ENCODE measurements at regions not wholly inside any gene's neighbourhood (a gene's known extent, or its start where the extent isn't known, plus 50 kb on each side); places are given as distances from the start of the nearest gene placed in this dataset.
"Not testable (repeated sequence)": the region's sequence is repeated elsewhere in the genome, so short reads cannot be mapped to it uniquely, and the experiment has no call there.

GRCh38 chr6:94785514-94785913, 791.8 kb upstream of the MANEA start:
- Histone ChIP-seq H3K27ac (no peak overlapping the region), H3K36me3 (no peaks in the 10 kb centered on the region), H3K27me3 (no peaks in the 10 kb centered on the region)

DNA sequence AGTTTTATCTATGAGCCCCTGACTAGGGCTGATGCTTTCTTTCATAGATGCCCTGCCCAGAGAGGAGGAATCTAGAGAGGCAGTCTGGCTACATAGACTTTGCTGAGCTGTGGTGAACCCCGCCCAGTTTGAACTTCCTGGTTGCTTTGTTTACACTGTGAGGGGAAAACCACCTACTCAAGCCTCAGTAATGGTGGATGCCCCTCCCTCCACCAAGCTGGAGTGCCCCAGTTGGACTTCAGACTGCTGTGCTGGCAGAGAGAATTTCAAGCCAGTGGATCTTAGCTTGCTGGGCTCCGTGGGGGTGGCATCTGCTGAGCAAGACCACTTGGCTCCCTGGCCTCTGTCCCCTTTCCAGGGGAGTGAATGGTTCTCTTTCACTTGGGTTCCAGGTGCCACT, 792.3 kb upstream of the MANEA start:
- not testable (repeated sequence) for H3K36me3 ChIP-seq, H3K4me1 ChIP-seq, H3K9me3 ChIP-seq, H3K27ac ChIP-seq, H3K27me3 ChIP-seq
- DNase-seq, result peak in 2 of 3 donors; percentile 67 to 76
- H3K4me3 ChIP-seq, result peak overlapping the region in 1 of 4 donors; percentile 5

More at GRCh38 chr6:94785514-94785913, 791.8 kb upstream of the MANEA start:
- DNase-seq, result no peak
- Histone ChIP-seq H3K9me3 (no peaks in the 10 kb centered on the region), H3K4me1 (peaks cover 0 to 3% (median 0%) of the 10 kb centered on the region in 4 donors), H3K4me3 (no peak overlapping the region)
- no peak for TF ChIP-seq POLR2A (IDR thresholded peaks at IDR 0.05)
- no peak for TF ChIP-seq CTCF (IDR thresholded peaks at IDR 0.05)

- no peak overlapping the region for H3K4me3 ChIP-seq
- H3K36me3 ChIP-seq, result no peaks in the 10 kb centered on the region
- H3K4me1 ChIP-seq, result no peaks in the 10 kb centered on the region
- no peaks in the 10 kb centered on the region for H3K9me3 ChIP-seq
- TF ChIP-seq CTCF (IDR thresholded peaks at IDR 0.05) (no peak), POLR2A (IDR thresholded peaks at IDR 0.05) (no peak)
- DNase-seq, result no peak
- no peak overlapping the region for H3K27ac ChIP-seq
- no peaks in the 10 kb centered on the region for H3K27me3 ChIP-seq
Measured at GRCh38 chr6:94769197-94769596, 808.1 kb upstream of the MANEA start.

- Histone ChIP-seq H3K27me3 (no peaks in the 10 kb centered on the region), H3K4me1 (no peaks in the 10 kb centered on the region), H3K9me3 (no peaks in the 10 kb centered on the region), H3K4me3 (no peak overlapping the region), H3K36me3 (no peaks in the 10 kb centered on the region), H3K27ac (no peak overlapping the region)
- TF ChIP-seq CTCF (IDR thresholded peaks at IDR 0.05) (no peak), POLR2A (IDR thresholded peaks at IDR 0.05) (no peak)
- DNase-seq, result no peak
Measured at GRCh38 chr6:94751641-94752329, 825.5 kb upstream of the MANEA start.

DNA sequence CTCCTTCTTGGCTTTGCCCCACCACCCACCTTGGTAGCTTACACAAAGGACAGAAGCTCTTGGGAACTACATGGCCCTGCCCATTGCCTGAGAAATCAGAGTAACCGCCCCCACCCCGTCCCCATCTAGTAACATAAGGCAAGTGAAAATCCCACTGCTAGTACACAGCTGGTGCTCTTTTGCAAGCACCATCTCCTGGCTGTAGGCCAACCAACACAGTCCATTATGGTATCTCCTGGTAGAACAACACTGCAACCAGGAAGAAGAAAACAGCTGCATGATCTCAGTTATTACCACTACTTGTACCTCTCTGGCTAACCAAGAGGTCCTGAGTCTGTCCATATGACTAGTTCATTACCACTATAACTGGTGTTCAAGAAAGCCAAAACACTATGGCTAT, 841.1 kb upstream of the MANEA start:
- Histone ChIP-seq H3K4me3 (no peak overlapping the region), H3K36me3 (no peaks in the 10 kb centered on the region), H3K9me3 (no peaks in the 10 kb centered on the region), H3K27me3 (no peaks in the 10 kb centered on the region), H3K27ac (no peak overlapping the region), H3K4me1 (no peaks in the 10 kb centered on the region)
- DNase-seq, result no peak
- TF ChIP-seq POLR2A (IDR thresholded peaks at IDR 0.05) (no peak), CTCF (IDR thresholded peaks at IDR 0.05) (no peak)

GRCh38 chr6:94735270-94735669, 842.1 kb upstream of the MANEA start:
- no peaks in the 10 kb centered on the region for H3K36me3 ChIP-seq
- TF ChIP-seq POLR2A (IDR thresholded peaks at IDR 0.05) (no peak), CTCF (IDR thresholded peaks at IDR 0.05) (no peak)
- no peaks in the 10 kb centered on the region for H3K9me3 ChIP-seq
- H3K27ac ChIP-seq, result no peak overlapping the region
- no peaks in the 10 kb centered on the region for H3K4me1 ChIP-seq
- DNase-seq, result no peak
- no peak overlapping the region for H3K4me3 ChIP-seq
- H3K27me3 ChIP-seq, result no peaks in the 10 kb centered on the region
